ENCODE measurements at regions not wholly inside any gene's neighbourhood (a gene's known extent, or its start where the extent isn't known, plus 50 kb on each side); places are given as distances from the start of the nearest gene placed in this dataset.

GRCh38 chr15:96891046-96891445 lies 560.5 kb downstream of the NR2F2 start:
- TF ChIP-seq CTCF (IDR thresholded peaks at IDR 0.05), result no peak
- TF ChIP-seq POLR2A (IDR thresholded peaks at IDR 0.05), result no peak
- TF ChIP-seq EP300 (IDR thresholded peaks at IDR 0.05), result peak in 1 of 2 donors; percentile 16

Measured in tibial nerve (tissue), 4 donors.